ENCODE measurements at regions not wholly inside any gene's neighbourhood (a gene's known extent, or its start where the extent isn't known, plus 50 kb on each side); places are given as distances from the start of the nearest gene placed in this dataset.

- POLR2A ChIA-PET (ENCODE audit: unreplicated experiment) = no interaction called here
- Histone ChIP-seq H2BK120ac (ENCODE audit: low read depth, low read length) (no peak overlapping the region), H4K8ac (ENCODE audit: low read depth in 2 of 2, low read length in 2 of 2) (no peak overlapping the region), H3K14ac (replicated peaks; ENCODE audit: low read depth, low read length) (no peak overlapping the region), H3K18ac (ENCODE audit: low read depth, low read length) (no peak overlapping the region), H3K4me2 (ENCODE audit: low read depth, low read length) (no peak overlapping the region), H2BK15ac (ENCODE audit: low read depth, low read length) (no peak overlapping the region), H4K91ac (ENCODE audit: insufficient read depth, low read depth, low read length) (no peak overlapping the region), H3K4me3 (ENCODE audit: insufficient read depth, low read depth, low read length) (no peak overlapping the region), H3K4ac (ENCODE audit: low read depth, low read length) (no peak overlapping the region), H3K23ac (ENCODE audit: low read depth, low read length) (no peak overlapping the region), H2BK20ac (ENCODE audit: low read depth, low read length) (no peak overlapping the region), H2BK5ac (ENCODE audit: low read depth, low read length, poor library complexity, severe bottlenecking) (no peak overlapping the region), H3K9ac (ENCODE audit: low read depth, low read length) (no peak overlapping the region), H3K9me1 (ENCODE audit: insufficient read depth, low read length) (no peaks in the 10 kb centered on the region), H2AK9ac (replicated peaks; ENCODE audit: low read depth, low read length, poor library complexity) (no peak overlapping the region), H3K27me3 (ENCODE audit: control insufficient read depth, insufficient read depth, low read length) (no peaks in the 10 kb centered on the region), H3K36me3 (ENCODE audit: control insufficient read depth, insufficient read depth, low read length) (no peaks in the 10 kb centered on the region), H2AFZ (replicated peaks; ENCODE audit: low read length, poor library complexity) (no peak overlapping the region), H3K56ac (ENCODE audit: extremely low read depth, insufficient read depth, low read length) (no peak overlapping the region), H4K5ac (ENCODE audit: low read depth, low read length) (no peak overlapping the region), H2AK5ac (ENCODE audit: low read depth, low read length) (no peak overlapping the region), H3K27ac (ENCODE audit: insufficient read depth, low read length) (no peak overlapping the region), H3K4me1 (ENCODE audit: control insufficient read depth, insufficient read depth, low read length) (no peaks in the 10 kb centered on the region), H3K9me3 (ENCODE audit: control insufficient read depth, insufficient read depth, low read length) (no peaks in the 10 kb centered on the region), H3K79me1 (ENCODE audit: low read depth in 1 of 2, low read length in 2 of 2) (no peaks in the 10 kb centered on the region), H4K20me1 (ENCODE audit: insufficient read depth, low read length) (no peaks in the 10 kb centered on the region)
- intact Hi-C loops (cut with micrococcal nuclease) = no loop called here
- BruUV-seq (replicated peaks) = no TSS peak
- dilution Hi-C loops (cut with HindIII; ENCODE audit: low sequenced_read_pairs, unreplicated experiment) = no loop called here
- TF ChIP-seq POLR2A (IDR thresholded peaks at IDR 0.05; ENCODE audit: low read depth, low read length) = no peak
- TF ChIP-seq RFX5 (IDR thresholded peaks at IDR 0.05; ENCODE audit: low read depth, low read length) = no peak
- TF ChIP-seq FOS (IDR thresholded peaks at IDR 0.05; ENCODE audit: low read depth, low read length) = no peak
- TF ChIP-seq USF2 (IDR thresholded peaks at IDR 0.05; ENCODE audit: low read depth, low read length) = no peak
- no peak for TF ChIP-seq BHLHE40 (IDR thresholded peaks at IDR 0.05; ENCODE audit: low read depth, low read length)
- no peak for TF ChIP-seq ELK1 (IDR thresholded peaks at IDR 0.05; ENCODE audit: borderline replicate concordance, low read depth, low read length)
- no peak for TF ChIP-seq MAFK (IDR thresholded peaks at IDR 0.05; ENCODE audit: low read depth, low read length)
- TF ChIP-seq SMC3 (IDR thresholded peaks at IDR 0.05; ENCODE audit: low read depth, low read length) = no peak
- TF ChIP-seq RAD21 (IDR thresholded peaks at IDR 0.05; ENCODE audit: low read length) = no peak
- no peak for TF ChIP-seq CHD1 (IDR thresholded peaks at IDR 0.05; ENCODE audit: low read depth, low read length)
- no peak for TF ChIP-seq CEBPB (IDR thresholded peaks at IDR 0.05; ENCODE audit: low read depth, low read length)
- no CpG with 5 or more reads among the region's 7 CpGs for WGBS, 2 experiments (ENCODE audit: extremely low coverage in 2 of 2, insufficient read length in 1 of 2)
- DNase-seq (no peak), ATAC-seq (ENCODE audit: low read depth) (no peak)
- in situ Hi-C loops (cut with MboI; ENCODE audit: low sequenced_read_pairs) = no loop called here
- CTCF ChIA-PET = no interaction called here
These were observed 67.6 kb upstream of the RBBP6 start for GRCh38 chr16:24471561-24472350.

All from IMR-90 (cell line).